Muscle of back (tissue), 3 donors: ENCODE measurements at regions not wholly inside any gene's neighbourhood (a gene's known extent, or its start where the extent isn't known, plus 50 kb on each side); places are given as distances from the start of the nearest gene placed in this dataset.
"Not testable (repeated sequence)": the region's sequence is repeated elsewhere in the genome, so short reads cannot be mapped to it uniquely, and the experiment has no call there.

ENCODE experiments used
- DNase-seq, 3 donors: peaks; one replicate each; pipeline versions ENCODE4 v3.0.0 to v3.0.0-alpha.2; 2013

DNA sequence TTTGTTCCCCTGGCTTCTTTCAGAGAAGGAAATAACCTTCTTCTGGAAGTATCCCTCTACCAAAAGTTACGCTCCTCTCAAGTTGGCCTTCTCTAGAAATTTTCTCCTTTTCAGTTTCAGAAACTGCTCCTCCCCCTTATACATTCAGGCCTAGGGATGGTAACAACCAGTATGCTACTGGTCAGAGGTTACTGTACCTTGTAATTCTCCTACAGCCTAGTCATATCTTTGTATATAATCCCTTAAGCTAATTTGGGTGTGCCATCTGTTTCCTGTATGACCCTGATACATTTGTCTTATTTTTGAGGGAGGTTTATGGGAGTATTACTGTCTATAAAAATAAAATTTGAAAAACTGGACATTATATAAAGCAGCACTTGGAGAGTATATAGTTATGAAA is 98.0 kb upstream of the NOTCH2NLA start:
- DNase-seq: not testable (repeated sequence)

DNA sequence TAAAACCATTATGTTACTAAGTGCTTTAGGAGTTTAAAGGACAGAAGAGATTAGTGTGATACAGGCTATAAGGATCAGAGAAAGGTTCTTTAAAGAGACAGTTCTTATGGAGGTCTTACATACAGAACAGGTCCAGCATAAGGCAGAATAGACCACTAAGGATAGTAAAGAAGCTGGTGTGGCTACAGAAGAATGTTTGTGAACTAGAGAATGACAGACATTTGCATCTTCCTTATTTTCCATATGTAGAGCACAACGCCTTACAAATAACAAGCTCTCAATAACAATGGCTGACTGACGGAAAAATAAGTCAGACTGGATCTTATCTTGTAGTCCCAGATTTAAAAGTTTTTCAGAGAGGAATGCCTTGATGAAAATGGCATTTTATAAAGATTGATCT is 95.6 kb upstream of the NOTCH2NLA start:
- not testable (repeated sequence) for DNase-seq

DNA sequence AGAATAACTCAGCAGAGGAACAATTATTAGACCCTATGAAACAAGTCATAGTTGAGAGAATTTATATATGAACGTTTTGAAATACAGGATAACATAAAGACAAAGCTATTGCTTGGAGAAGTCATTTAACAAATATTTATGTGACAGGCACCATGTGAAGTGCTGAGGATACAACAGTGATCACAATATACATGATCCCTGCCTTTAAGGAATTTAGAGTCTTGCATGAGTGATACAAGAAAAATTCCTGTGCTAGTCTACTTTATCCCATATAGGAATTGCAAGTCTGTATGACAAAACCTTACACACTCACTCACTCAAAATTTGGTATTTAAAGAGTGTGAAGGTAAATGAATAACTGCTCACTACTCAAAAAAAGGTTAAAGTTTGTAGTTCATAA is 94.5 kb upstream of the NOTCH2NLA start:
- not testable (repeated sequence) for DNase-seq

DNA sequence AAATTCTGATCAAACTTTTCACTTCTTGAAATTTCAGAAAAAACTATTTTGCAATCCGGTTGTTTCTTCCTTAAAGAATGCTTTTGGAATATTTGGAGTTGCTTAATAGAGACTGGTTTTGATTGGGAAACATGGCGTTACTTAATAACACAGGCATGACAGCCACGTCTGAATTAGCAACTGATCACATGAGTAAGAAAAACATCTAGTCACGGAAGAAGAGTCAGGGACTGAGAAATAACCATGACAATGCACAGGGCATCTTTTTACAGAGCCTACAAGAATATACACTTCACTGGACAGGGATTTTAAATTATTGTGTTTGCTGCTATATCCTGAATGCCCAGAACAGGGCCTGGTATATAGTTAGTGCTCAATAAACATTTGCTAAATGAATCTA is 94.1 kb upstream of the NOTCH2NLA start:
- not testable (repeated sequence) for DNase-seq

DNA sequence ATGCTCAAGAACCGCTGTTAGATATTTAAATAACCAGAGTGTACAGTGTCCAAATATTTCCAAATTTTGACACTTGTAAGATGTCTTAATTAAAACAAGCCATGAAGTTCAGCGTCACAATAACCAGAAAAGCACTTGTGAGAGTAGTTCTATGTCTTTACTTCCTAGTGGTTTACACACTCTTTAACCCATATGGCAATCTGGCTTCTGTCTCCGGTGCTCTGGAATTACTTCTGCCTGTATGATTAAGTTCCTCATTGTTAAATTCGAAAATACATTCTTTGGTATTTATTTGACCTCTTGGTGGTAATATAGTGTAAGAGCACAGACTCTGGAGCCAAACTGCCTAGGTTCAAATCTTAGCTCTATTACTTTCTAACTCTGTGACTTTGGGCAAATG is 89.9 kb upstream of the NOTCH2NLA start:
- DNase-seq: not testable (repeated sequence)

DNA sequence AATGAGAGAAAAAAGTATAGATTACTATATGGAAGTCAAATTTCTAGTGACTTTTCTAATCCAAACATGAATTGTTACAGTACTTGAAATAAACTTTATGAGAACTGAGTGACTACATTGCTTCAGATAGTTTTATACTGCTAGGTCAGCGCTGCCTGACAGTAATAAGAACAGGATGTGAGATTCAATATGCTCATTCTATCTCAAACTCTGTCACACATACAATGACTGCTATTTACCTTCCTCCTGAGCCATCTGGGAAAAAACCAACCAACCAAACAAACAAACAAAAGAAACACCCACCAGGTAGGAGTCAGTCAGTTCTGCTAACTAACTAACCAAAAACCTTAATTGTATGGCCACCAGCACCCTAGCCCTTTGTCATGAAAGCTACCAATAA is 89.0 kb upstream of the NOTCH2NLA start:
- DNase-seq: not testable (repeated sequence)

DNA sequence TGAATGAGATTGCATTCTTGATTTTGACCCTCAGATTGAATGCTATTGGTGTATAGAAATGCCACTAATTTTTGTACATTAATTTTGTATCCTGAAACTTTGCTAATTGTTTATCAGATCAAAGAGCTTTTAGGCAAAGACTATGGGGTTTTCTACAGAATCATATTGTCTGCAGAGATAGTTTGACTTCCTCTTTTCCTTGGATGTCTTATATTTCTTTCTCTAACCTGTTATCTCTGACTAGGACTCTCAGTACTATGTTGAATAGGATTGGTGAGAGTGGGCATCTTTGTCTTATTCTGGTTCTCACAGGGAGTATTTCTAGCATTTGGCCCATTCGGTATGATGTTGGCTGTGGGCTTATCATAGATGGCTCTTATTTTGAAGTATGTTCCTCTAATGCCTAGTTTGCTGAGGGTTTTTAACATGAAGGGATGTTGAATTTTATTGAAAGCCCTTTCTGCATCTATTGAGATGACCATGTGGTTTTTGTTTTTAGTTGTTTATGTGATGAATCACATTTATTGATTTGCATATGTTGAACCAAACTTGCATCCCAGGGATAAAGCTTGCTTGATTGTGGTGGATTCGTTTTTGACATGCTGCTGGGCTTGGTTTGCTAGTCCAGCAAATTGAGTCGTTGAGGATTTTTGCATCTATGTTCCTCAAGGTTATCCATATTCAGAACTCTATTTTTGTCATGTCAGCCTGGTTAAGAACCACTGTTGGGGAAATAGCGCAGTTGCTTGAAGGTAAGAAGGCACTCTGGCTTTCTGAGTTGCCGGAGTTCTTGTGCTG is 85.8 kb upstream of the NOTCH2NLA start:
- not testable (repeated sequence) for DNase-seq

DNA sequence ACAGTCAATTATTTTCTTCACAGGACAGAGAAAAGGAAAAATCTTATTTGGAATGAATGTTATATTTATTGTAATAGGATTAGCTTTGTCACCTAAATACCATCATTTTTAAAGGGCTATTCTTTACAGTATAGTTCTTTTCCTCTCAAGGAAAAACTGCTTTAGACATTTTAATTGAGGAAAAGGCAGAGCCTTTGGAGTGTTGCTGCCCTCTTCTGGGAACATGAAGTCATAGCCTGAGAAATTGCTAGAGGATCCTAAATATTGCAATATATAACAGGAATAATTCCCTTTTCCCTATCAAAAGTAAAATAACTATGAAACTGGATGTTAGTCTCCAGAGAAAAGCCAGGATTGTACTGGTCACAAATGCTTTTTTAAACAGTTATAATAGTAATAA is 81.8 kb upstream of the NOTCH2NLA start:
- not testable (repeated sequence) for DNase-seq

DNA sequence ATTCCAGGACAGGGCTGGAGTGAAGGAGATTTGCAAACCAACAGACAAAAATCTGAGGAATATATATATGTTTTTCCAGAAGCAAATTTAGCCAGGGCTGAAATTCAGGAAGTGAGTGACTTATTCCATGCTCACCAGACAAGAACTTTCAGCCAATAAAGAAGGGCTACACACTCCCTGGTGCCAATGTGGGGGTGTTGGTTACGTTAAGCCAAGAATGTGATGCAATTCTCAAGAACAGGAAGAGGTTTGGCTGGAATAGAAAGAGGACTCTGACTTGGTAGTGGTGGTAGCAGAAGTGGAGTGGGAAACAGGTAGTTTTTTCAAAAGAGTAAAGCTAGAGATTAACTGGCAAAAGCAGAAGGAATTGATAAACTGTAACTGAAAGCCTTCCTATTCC is 80.6 kb upstream of the NOTCH2NLA start:
- not testable (repeated sequence) for DNase-seq

DNA sequence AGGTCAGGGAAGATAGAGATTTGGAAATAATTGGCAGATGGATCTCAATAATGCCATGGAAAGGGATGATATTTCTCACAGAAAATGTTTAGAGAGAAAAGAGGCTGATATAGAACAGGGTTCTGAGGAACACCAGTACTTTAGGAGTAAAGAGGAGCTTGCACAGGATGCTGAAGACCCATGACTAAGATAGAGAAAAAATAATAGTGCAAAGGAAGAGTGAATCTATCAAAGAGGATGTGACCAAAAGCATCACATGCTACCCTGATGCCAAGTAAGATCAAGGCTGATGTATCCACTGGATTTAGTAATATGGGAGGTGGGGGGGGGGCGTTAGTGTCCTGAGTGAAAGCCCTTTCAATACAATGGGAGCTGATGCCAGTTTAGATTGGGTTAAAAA is 80.1 kb upstream of the NOTCH2NLA start:
- DNase-seq: not testable (repeated sequence)

DNA sequence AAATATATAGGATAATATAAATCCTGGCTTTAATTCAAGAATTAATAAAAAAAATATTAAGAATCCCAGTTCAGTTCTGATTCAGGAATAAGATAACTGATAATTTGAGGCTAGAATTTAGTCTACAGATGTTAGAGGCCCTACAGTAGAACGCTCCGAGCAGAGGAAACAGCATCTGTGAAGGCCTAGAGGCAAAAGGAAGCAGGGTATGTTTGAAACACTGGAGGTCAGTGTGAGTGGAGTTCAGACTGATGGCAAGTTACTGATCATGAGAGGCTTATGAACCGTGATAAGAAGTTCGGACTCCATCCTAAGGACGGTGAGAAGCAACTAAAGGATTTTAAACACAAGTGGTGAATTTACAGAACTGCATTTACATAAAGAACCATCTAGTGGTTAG is 79.3 kb upstream of the NOTCH2NLA start:
- DNase-seq: not testable (repeated sequence)

DNA sequence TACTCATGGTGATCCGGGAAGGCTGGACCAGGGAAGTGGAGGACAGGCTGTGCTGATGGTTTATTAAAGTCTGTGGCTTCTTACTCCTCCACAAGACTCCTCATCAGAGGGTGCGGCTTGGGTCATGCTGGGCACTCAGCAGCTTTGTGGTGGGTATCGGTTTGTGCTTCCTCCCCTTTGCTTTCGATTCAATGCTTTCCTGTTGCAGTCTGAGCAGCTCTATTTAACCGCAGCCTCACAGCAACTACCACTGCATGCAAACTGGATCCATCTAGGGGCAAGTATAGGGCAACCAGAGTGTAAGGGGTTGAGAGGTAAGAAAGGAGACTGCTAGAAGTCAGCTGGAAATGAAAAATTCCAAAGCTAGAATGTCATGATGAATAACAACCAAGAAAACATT is 78.8 kb upstream of the NOTCH2NLA start:
- not testable (repeated sequence) for DNase-seq

DNA sequence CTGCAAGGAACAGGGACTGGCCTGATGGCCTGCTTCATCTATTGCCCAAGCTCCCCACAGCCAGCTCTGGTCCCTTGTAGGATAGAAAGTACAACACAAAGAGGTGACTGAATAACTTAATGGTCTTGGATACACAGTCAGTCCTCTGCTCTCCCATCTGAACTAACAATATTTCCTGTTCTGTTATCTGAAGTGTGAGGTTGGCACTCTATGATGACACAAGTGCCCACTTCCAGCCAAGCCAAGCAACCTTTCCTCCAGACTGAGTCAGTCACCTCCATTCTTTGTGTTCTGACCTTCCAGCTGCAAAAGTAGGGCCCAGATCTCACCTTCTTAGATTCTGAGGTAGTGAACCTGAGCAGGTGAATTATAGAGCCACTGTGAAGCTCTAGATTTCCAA is 77.8 kb upstream of the NOTCH2NLA start:
- not testable (repeated sequence) for DNase-seq

DNA sequence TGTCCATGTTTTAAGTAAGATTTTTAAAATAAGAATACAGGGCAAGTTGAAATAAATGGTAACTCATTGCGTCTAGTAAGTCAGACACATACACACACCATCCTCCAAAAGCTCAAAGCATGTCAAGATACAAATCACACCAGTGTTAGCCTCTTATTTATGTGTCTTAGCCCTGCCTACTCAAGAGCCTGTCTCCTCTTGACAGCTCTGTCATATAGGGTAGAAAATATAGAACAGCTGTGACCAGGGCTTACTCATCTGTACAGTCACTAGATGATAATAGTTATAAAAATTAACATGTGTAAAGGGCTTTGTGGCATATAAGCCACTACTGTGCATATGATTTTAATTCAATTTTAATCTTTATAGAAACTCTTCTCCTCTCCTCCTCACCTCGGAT is 76.6 kb upstream of the NOTCH2NLA start:
- not testable (repeated sequence) for DNase-seq

DNA sequence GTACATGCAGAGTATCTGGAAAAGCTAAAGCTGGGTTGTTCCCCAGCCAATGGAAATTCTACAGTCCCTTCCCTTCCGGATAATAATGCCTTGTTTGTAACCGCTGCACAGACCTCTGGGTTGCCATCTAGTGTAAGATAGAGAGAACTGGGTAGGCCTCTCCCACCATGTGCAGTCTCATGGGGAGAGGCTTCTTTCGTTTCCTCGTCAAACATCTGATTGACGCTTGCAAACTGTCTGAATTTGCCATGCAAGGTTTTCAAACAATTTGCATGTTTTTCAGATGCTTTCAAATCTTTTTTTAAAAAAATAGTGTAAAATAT is 69.7 kb upstream of the NOTCH2NLA start:
- not testable (repeated sequence) for DNase-seq

DNA sequence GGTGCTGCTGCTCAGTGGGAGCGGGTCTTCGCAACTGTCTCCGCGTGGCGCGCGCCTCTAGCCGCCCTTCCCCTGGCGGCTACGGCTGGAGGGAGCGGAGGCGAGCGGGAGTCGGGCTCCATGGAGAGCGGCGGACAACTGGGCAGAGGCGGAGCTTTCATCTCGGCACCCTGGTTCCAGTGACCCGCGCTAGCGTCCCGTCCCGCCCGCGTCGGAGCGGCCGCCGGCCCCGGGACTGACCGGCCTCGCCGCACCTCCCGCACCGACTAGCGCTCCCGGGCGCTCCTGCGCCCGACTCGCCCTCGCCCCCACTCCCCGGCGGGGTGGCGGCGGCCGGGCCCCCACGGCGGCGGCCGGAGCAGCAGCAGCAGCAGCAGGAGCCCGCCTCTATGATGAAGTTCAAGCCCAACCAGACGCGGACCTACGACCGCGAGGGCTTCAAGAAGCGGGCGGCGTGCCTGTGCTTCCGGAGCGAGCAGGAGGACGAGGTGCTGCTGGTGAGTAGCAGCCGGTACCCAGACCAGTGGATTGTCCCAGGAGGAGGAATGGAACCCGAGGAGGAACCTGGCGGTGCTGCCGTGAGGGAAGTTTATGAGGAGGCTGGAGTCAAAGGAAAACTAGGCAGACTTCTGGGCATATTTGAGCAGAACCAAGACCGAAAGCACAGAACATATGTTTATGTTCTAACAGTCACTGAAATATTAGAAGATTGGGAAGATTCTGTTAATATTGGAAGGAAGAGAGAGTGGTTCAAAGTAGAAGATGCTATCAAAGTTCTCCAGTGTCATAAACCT is 69.2 kb upstream of the NOTCH2NLA start:
- DNase-seq: not testable (repeated sequence)

DNA sequence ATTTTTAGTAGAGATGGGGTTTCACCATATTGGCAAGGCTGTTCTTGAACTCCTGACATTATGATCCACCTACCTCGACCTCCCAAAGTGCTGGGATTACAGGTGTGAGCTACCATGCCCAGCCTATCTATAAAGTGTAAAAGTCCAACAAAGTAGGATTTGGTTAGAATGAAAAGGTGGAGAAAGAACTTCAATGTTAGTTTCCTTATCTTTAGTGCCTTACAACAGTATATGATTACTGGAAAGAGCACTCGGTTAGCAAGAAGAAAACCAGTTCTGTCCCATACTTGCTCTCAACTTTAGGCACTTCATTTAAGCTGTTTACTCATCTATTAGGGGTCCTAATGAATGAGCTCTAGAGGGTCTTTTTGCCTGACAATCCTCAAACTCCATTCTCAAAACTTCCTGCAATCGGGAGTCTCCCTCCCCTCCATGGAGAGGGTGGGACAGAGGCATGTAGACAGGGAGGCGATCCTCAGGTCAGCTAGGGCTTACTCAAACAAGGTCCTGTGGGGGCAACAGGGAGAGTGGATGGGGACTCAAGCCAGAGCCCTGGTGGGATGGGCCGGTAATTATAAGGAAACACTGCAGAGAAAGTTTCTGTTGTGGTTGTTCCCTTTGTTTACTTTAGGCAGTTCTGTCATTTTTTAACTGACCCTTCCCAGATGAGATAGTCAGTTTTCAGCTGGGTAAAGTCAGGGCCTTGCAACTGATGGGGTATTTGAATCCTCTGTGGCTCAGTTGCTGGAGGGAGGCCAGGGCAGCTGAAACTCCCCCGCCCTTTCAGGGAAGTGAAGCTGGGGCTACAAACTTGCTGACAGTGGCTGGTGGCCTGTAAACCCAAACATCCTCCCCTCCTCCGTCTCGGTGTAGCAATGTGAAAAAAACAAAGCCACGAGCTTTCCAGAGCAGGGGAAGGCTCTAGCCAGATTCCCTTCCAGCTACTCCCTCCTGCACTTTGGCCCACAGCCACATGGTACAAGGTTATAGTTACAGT is 64.4 kb upstream of the NOTCH2NLA start:
- not testable (repeated sequence) for DNase-seq

DNA sequence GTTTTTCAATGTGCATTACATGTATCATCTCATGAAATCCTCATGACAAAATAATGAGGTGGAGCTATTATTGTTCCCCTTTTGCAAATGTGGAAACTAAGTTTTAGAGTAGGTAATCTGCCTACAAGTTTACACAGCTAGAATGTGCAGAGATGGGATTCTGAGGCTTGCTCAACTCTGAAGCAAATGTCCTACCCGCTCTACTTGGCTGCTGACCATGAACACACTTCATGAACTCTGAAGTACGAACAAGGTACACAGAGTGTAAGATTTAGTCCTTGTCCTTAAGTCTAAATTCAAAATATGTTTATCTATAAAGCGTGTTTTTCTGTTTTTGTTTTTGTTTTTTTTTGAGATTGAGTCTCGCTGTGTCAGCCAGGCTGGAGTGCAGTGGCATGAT is 63.6 kb upstream of the NOTCH2NLA start:
- DNase-seq: not testable (repeated sequence)

DNA sequence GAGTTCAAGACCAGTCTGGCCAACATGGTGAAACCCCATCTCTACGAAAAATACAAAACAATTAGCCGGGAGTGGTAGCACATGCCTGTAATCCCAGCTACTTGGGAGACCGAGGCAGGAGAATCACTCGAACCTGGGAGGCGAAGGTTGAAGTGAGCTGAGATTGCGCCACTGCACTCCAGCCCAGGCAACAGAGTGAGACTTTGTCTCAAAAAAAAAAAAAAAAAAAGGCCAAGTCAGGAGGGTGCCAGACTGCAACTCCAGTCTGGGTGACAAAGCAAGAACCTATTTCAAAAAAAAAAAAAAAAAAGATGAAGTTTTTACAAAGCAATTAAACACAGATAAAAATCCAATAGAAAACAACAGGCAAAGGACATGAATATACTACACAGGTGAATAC is 59.1 kb upstream of the NOTCH2NLA start:
- DNase-seq: not testable (repeated sequence)

DNA sequence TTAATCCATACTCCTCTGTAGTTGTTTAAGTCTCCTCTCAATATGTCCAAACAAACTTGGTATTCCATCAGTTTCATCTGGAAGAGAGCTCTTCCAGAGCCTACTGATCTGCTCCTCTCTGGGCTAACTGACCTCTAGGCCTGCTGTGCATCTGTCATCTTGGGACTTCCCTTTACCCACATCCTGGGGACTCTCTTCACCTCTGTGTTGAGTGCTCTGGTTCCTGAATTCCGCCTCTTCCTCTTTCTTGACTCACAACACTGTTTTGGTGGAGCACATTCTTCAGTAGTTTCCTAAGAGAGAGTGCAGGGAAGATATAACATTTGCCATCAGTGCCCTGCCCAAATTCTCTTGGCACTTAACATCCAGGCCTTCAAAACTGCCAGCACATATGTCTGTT is 55.9 kb upstream of the NOTCH2NLA start:
- not testable (repeated sequence) for DNase-seq

DNA sequence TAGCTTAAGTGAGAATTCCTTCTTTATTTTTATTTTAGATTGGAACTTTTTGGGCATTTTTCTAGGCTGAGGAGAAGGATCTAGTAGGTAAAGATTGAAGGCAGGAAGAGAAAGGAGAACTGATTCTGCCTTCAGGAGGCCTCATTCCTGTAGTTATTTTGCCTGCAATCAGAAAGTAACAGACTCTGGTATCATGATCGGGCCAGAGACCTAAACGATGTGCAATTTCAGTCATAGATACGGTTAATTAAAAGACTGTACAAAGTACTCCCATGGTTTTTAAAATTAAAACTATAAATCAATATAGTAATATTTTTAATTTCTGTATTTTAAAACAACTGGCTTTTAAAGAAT is 54.7 kb upstream of the NOTCH2NLA start:
- DNase-seq: not testable (repeated sequence)
